ENCODE measurements at regions not wholly inside any gene's neighbourhood (a gene's known extent, or its start where the extent isn't known, plus 50 kb on each side); places are given as distances from the start of the nearest gene placed in this dataset.
A peak's percentile ranks its signal among the peaks of the same experiment; 100 is the strongest.

DNA sequence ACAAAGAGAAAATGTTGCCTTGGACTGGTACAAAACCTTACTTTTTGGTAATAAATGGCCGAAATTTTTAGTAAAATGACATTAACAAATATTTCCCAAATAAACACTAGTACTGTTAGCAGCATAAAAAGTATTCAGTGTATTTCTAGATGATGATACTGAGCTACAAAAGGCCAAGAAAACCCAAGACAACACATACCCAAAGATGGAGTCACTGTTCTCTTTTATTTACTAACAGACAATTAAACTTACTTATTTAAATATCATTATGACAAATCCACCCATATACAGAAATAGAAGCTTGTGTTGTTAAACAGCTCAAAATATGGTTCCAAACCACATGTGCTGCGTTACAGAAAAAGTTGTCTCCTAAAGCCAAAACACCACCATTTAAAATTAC is 239.9 kb downstream of the ZEB2 start:
- WGBS (ENCODE audit: insufficient coverage, low coverage, missing lambda C conversion rate), result 43% methylated on average over 2 of the region's 2 CpGs
- ChIA-PET CTCF (ENCODE audit: low intra/inter-chr PET ratio) (no interaction called here), POLR2A (interaction anchor here (0.7 kb wide), 1 partner anchor 13 kb away, joined by 3 read pairs; no protein-coding TSS in a partner anchor)
- Histone ChIP-seq H3K4me3 (no peak overlapping the region), H3K9ac (ENCODE audit: insufficient read depth in 1 of 2, low read depth in 2 of 2, low read length in 2 of 2) (no peak overlapping the region), H3K36me3 (ENCODE audit: control insufficient read depth, insufficient read depth, low read length) (no peaks in the 10 kb centered on the region), H3K9me1 (ENCODE audit: control insufficient read depth, insufficient read depth, low read length) (no peaks in the 10 kb centered on the region), H3K4me2 (ENCODE audit: insufficient read depth, low read length) (no peak overlapping the region), H4K20me1 (replicated peaks; ENCODE audit: control insufficient read depth, insufficient read depth, low read length) (no peaks in the 10 kb centered on the region), H3K79me2 (ENCODE audit: control insufficient read depth, insufficient read depth, low read length) (no peaks in the 10 kb centered on the region), H3K27me3 (ENCODE audit: control insufficient read depth in 2 of 2, insufficient read depth in 2 of 2, low read length in 2 of 2) (no peaks in the 10 kb centered on the region), H3K9me3 (replicated peaks; ENCODE audit: control insufficient read depth, insufficient read depth, low read depth, low read length) (no peaks in the 10 kb centered on the region), H3K4me1 (replicated peaks in 1 of 2; ENCODE audit: control insufficient read depth in 2 of 2, insufficient read depth in 2 of 2, low read length in 2 of 2) (no peaks in the 10 kb centered on the region; a peak in 3 of 5 replicates), H3K27ac (ENCODE audit: extremely low read depth, low read depth, low read length) (no peak overlapping the region), H2AFZ (ENCODE audit: low read depth, low read length) (no peak overlapping the region)
- FAIRE-seq, result peak; percentile 32
- intact Hi-C loops (cut with micrococcal nuclease) (no loop called here), in situ Hi-C loops (cut with MboI) (no loop called here)
- BruUV-seq (replicated peaks), result no TSS peak
- no peak for ATAC-seq
- DNase-seq (ENCODE audit: extremely low read depth in 1 of 4, low spot score in 3 of 4), result no peak
- TF ChIP-seq, protein P1, sequence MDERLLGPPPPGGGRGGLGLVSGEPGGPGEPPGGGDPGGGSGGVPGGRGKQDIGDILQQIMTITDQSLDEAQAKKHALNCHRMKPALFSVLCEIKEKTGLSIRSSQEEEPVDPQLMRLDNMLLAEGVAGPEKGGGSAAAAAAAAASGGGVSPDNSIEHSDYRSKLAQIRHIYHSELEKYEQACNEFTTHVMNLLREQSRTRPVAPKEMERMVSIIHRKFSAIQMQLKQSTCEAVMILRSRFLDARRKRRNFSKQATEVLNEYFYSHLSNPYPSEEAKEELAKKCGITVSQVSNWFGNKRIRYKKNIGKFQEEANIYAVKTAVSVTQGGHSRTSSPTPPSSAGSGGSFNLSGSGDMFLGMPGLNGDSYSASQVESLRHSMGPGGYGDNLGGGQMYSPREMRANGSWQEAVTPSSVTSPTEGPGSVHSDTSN (CRISPR knock-in tag; IDR thresholded peaks at IDR 0.05; ENCODE audit: low read depth), result no peak
- TF ChIP-seq, protein P1 (tag; conservative IDR thresholded peaks at IDR 0.05; ENCODE audit: low read depth), result no peak
- TF ChIP-seq ZNF232 (CRISPR knock-in tag; IDR thresholded peaks at IDR 0.05) (no peak), PURB (CRISPR knock-in tag; IDR thresholded peaks at IDR 0.05; ENCODE audit: low read depth) (no peak), ESRRA (IDR thresholded peaks at IDR 0.05; ENCODE audit: borderline replicate concordance, low read depth) (no peak), NR2C2 (CRISPR knock-in tag; IDR thresholded peaks at IDR 0.05) (no peak), NR2C2 (tag; IDR thresholded peaks at IDR 0.05) (no peak), SAP30 (IDR thresholded peaks at IDR 0.05; ENCODE audit: borderline replicate concordance, insufficient read depth, low read depth, low read length, poor library complexity, severe bottlenecking) (no peak), SAFB2 (IDR thresholded peaks at IDR 0.05; ENCODE audit: borderline replicate concordance, low read depth, low read length, severe bottlenecking) (no peak), SP1 (CRISPR knock-in tag; IDR thresholded peaks at IDR 0.05) (no peak), SRSF7 (optimal IDR thresholded peaks at IDR 0.05; ENCODE audit: low read depth, low read length) (no peak), ELF4 (CRISPR knock-in tag; IDR thresholded peaks at IDR 0.05) (no peak)
- TF ChIP-seq, protein P2, sequence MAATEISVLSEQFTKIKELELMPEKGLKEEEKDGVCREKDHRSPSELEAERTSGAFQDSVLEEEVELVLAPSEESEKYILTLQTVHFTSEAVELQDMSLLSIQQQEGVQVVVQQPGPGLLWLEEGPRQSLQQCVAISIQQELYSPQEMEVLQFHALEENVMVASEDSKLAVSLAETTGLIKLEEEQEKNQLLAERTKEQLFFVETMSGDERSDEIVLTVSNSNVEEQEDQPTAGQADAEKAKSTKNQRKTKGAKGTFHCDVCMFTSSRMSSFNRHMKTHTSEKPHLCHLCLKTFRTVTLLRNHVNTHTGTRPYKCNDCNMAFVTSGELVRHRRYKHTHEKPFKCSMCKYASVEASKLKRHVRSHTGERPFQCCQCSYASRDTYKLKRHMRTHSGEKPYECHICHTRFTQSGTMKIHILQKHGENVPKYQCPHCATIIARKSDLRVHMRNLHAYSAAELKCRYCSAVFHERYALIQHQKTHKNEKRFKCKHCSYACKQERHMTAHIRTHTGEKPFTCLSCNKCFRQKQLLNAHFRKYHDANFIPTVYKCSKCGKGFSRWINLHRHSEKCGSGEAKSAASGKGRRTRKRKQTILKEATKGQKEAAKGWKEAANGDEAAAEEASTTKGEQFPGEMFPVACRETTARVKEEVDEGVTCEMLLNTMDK (IDR thresholded peaks at IDR 0.05; ENCODE audit: borderline replicate concordance, insufficient read depth, low read depth, low read length, poor library complexity, severe bottlenecking), result no peak
- TF ChIP-seq, protein P3, sequence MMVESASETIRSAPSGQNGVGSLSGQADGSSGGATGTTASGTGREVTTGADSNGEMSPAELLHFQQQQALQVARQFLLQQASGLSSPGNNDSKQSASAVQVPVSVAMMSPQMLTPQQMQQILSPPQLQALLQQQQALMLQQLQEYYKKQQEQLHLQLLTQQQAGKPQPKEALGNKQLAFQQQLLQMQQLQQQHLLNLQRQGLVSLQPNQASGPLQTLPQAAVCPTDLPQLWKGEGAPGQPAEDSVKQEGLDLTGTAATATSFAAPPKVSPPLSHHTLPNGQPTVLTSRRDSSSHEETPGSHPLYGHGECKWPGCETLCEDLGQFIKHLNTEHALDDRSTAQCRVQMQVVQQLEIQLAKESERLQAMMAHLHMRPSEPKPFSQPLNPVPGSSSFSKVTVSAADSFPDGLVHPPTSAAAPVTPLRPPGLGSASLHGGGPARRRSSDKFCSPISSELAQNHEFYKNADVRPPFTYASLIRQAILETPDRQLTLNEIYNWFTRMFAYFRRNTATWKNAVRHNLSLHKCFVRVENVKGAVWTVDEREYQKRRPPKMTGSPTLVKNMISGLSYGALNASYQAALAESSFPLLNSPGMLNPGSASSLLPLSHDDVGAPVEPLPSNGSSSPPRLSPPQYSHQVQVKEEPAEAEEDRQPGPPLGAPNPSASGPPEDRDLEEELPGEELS (CRISPR knock-in tag; IDR thresholded peaks at IDR 0.05; ENCODE audit: borderline replicate concordance), result no peak
- TF ChIP-seq, protein P4, sequence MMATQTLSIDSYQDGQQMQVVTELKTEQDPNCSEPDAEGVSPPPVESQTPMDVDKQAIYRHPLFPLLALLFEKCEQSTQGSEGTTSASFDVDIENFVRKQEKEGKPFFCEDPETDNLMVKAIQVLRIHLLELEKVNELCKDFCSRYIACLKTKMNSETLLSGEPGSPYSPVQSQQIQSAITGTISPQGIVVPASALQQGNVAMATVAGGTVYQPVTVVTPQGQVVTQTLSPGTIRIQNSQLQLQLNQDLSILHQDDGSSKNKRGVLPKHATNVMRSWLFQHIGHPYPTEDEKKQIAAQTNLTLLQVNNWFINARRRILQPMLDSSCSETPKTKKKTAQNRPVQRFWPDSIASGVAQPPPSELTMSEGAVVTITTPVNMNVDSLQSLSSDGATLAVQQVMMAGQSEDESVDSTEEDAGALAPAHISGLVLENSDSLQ (IDR thresholded peaks at IDR 0.05), result no peak
